Neural progenitor cell (in vitro differentiated cells): ENCODE measurements at regions not wholly inside any gene's neighbourhood (a gene's known extent, or its start where the extent isn't known, plus 50 kb on each side); places are given as distances from the start of the nearest gene placed in this dataset.

Source experiments
- CTCF ChIP-seq: fragments of 200-600 bp; sonication (generic); IDR thresholded peaks from 2 replicates; pipeline ENCODE4 v1.5.1; 2017; ENCODE audit warnings: antibody characterized with exemption, mild to moderate bottlenecking
- EZH2 ChIP-seq: fragments of 200-600 bp; sonication (generic); IDR thresholded peaks from 2 replicates; pipeline ENCODE4 v1.6.1; 2017; ENCODE audit warnings: antibody characterized with exemption, mild to moderate bottlenecking, moderate library complexity

- TF ChIP-seq EZH2 (no peak), CTCF (no peak)
These were observed 105.5 kb upstream of the PRLR start for GRCh38 chr5:35335752-35336151.
